ENCODE measurements at regions not wholly inside any gene's neighbourhood (a gene's known extent, or its start where the extent isn't known, plus 50 kb on each side); places are given as distances from the start of the nearest gene placed in this dataset.

DNA sequence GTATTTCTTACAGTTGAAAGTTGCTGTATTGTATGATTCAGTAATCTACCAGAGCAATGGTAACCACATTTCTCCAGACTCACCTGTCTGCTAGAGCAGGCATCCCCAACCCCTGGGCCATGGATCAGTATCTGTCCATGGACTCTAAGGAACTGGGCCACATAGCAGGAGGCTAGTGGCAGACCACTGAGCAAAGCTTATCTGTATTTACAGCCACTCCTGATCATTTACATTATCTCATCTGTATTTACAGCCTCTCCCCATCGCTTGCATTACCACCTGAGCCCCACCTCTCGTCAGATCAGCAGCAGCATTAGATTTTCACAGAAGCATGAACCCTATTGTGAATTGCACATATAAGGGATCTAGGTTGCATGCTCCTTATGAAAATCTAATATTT is 60.3 kb upstream of the MANEA start:
- H3K9me3 Mint-ChIP-seq = peaks cover 0 to 14% (median 4%) of the 10 kb centered on the region in 7 donors
- H3K9ac ChIP-seq (ENCODE audit: insufficient read depth, low read length, poor library complexity, severe bottlenecking) = no peak overlapping the region
- no peaks in the 10 kb centered on the region for H3K27me3 Mint-ChIP-seq (ENCODE audit: low read depth in 3 of 3)
- no peak for TF ChIP-seq CTCF (IDR thresholded peaks at IDR 0.05)
- peaks cover 4 to 15% of the 10 kb centered on the region in 2 donors for H3K9me3 ChIP-seq (replicated peaks in 1 of 2; ENCODE audit: control insufficient read depth in 1 of 2, insufficient read depth in 1 of 2, low read length in 2 of 2)
- H3K4me2 ChIP-seq (replicated peaks; ENCODE audit: extremely low read depth, low read length, poor library complexity, severe bottlenecking) = no peak overlapping the region
- H4K20me1 ChIP-seq (ENCODE audit: insufficient read depth, low read length) = no peaks in the 10 kb centered on the region
- H3K36me3 ChIP-seq (replicated peaks in 1 of 2; ENCODE audit: control insufficient read depth in 1 of 2, insufficient read depth in 2 of 2, low read length in 2 of 2) = no peaks in the 10 kb centered on the region
- no peaks in the 10 kb centered on the region for H3K4me1 ChIP-seq (ENCODE audit: control insufficient read depth in 1 of 2, insufficient read depth in 2 of 2, low read length in 2 of 2)
- no peak for DNase-seq
- H3K4me1 Mint-ChIP-seq = no peaks in the 10 kb centered on the region
- no peak overlapping the region for H2AFZ ChIP-seq (ENCODE audit: insufficient read depth, low read depth, low read length, poor library complexity, severe bottlenecking)
- H3K36me3 Mint-ChIP-seq = no peaks in the 10 kb centered on the region
- no peak overlapping the region for H3K27ac ChIP-seq (ENCODE audit: low read depth in 1 of 2, low read length in 2 of 2)
- H3K4me3 ChIP-seq (replicated peaks in 1 of 3; ENCODE audit: low read depth in 2 of 3, low read length in 3 of 3) = no peak overlapping the region
- WGBS (ENCODE audit: insufficient coverage) = 83% methylated on average over 1 of the region's 2 CpGs
- no peaks in the 10 kb centered on the region for H3K79me2 ChIP-seq (ENCODE audit: insufficient read depth, low read length)
- no peak overlapping the region for H3K27ac Mint-ChIP-seq
- intact Hi-C loops (cut with micrococcal nuclease) = no loop called here
- no peak overlapping the region for H3K4me3 Mint-ChIP-seq
- H3K27me3 ChIP-seq (ENCODE audit: control insufficient read depth in 2 of 2, insufficient read depth in 2 of 2, low read length in 2 of 2) = no peaks in the 10 kb centered on the region

- Histone ChIP-seq H2AFZ (ENCODE audit: insufficient read depth, low read depth, low read length, poor library complexity, severe bottlenecking) (no peak overlapping the region), H3K4me2 (replicated peaks; ENCODE audit: extremely low read depth, low read length, poor library complexity, severe bottlenecking) (no peak overlapping the region), H3K4me1 (ENCODE audit: control insufficient read depth in 1 of 2, insufficient read depth in 2 of 2, low read length in 2 of 2) (no peaks in the 10 kb centered on the region), H3K79me2 (ENCODE audit: insufficient read depth, low read length) (no peaks in the 10 kb centered on the region), H3K27ac (ENCODE audit: low read depth in 1 of 2, low read length in 2 of 2) (no peak overlapping the region), H4K20me1 (ENCODE audit: insufficient read depth, low read length) (no peaks in the 10 kb centered on the region), H3K9ac (ENCODE audit: insufficient read depth, low read length, poor library complexity, severe bottlenecking) (no peak overlapping the region), H3K27me3 (ENCODE audit: control insufficient read depth in 2 of 2, insufficient read depth in 2 of 2, low read length in 2 of 2) (no peaks in the 10 kb centered on the region), H3K4me3 (replicated peaks in 1 of 3; ENCODE audit: low read depth in 2 of 3, low read length in 3 of 3) (no peak overlapping the region), H3K9me3 (replicated peaks in 1 of 2; ENCODE audit: control insufficient read depth in 1 of 2, insufficient read depth in 1 of 2, low read length in 2 of 2) (peaks cover 4 to 15% of the 10 kb centered on the region in 2 donors), H3K36me3 (replicated peaks in 1 of 2; ENCODE audit: control insufficient read depth in 1 of 2, insufficient read depth in 2 of 2, low read length in 2 of 2) (no peaks in the 10 kb centered on the region)
- DNase-seq = no peak
- Mint-ChIP-seq H3K9me3 (peaks cover 0 to 14% (median 4%) of the 10 kb centered on the region in 7 donors), H3K36me3 (no peaks in the 10 kb centered on the region), H3K4me1 (no peaks in the 10 kb centered on the region), H3K27me3 (ENCODE audit: low read depth in 3 of 3) (no peaks in the 10 kb centered on the region), H3K4me3 (no peak overlapping the region), H3K27ac (no peak overlapping the region)
- intact Hi-C loops (cut with micrococcal nuclease) = no loop called here
- no CpG with 5 or more reads among the region's 3 CpGs for WGBS (ENCODE audit: insufficient coverage)
- TF ChIP-seq CTCF (IDR thresholded peaks at IDR 0.05) = no peak
Measured at GRCh38 chr6:95517568-95517967, 59.8 kb upstream of the MANEA start.

All from CD14-positive monocyte (primary cell).